Endodermal cell (in vitro differentiated cells): ENCODE measurements at regions not wholly inside any gene's neighbourhood (a gene's known extent, or its start where the extent isn't known, plus 50 kb on each side); places are given as distances from the start of the nearest gene placed in this dataset.
A peak's percentile ranks its signal among the peaks of the same experiment; 100 is the strongest.

Experiments
- DNase-seq: peaks from one replicate; pipeline ENCODE4 v3.0.0-alpha.2; 2017
- H3K27ac ChIP-seq: 2 replicates; pipeline ENCODE4 v1.5.1; 2013; ENCODE audit warnings: mild to moderate bottlenecking, low read depth, low read length, moderate library complexity
- H3K27me3 ChIP-seq: 2 replicates; pipeline ENCODE4 v1.6.1; 2013; ENCODE audit warnings: mild to moderate bottlenecking, low read length, moderate library complexity; ENCODE audit not compliant: insufficient read depth, control insufficient read depth, poor library complexity, severe bottlenecking
- H3K36me3 ChIP-seq: 2 replicates; pipeline ENCODE4 v1.7.0; 2013; ENCODE audit warnings: mild to moderate bottlenecking, low read length, moderate library complexity; ENCODE audit not compliant: control insufficient read depth, insufficient read depth
- H3K4me1 ChIP-seq: one replicate; pipeline ENCODE4 v1.7.0; 2013; ENCODE audit warnings: low read length; ENCODE audit not compliant: control insufficient read depth, insufficient read depth
- H3K4me3 ChIP-seq: 2 replicates; pipeline ENCODE4 v1.5.1; 2013; ENCODE audit warnings: mild to moderate bottlenecking, low read length, moderate library complexity
- H3K9ac ChIP-seq: 2 replicates; pipeline ENCODE4 v1.6.1; 2013; ENCODE audit warnings: mild to moderate bottlenecking, low read length, moderate library complexity; ENCODE audit not compliant: poor library complexity, severe bottlenecking; ENCODE audit errors: extremely low read depth
- H3K9me3 ChIP-seq: 2 replicates; pipeline ENCODE4 v1.6.1; 2013; ENCODE audit warnings: mild to moderate bottlenecking, low read length, moderate library complexity; ENCODE audit not compliant: control insufficient read depth
- H3K27ac Mint-ChIP-seq: 2 replicates; pipeline ENCODE4 v1.8.0; 2020; ENCODE audit warnings: mixed read lengths
- H3K27me3 Mint-ChIP-seq: 2 replicates; pipeline ENCODE4 v1.8.0; 2021; ENCODE audit warnings: mild to moderate bottlenecking, mixed read lengths; ENCODE audit not compliant: insufficient read depth
- H3K36me3 Mint-ChIP-seq: 2 replicates; pipeline ENCODE4 v1.8.0; 2020; ENCODE audit warnings: low read depth, mixed read lengths
- H3K4me1 Mint-ChIP-seq: 2 replicates; pipeline ENCODE4 v1.8.0; 2020; ENCODE audit warnings: mixed read lengths
- H3K4me3 Mint-ChIP-seq: 2 replicates; pipeline ENCODE4 v1.8.0; 2020; ENCODE audit warnings: mild to moderate bottlenecking, moderate library complexity, mixed read lengths
- H3K9me3 Mint-ChIP-seq: 2 replicates; pipeline ENCODE4 v1.8.0; 2020; ENCODE audit warnings: mild to moderate bottlenecking, mixed read lengths
- WGBS, 2 experiments: methylation state at CpG; one replicate each; pipeline versions ENCODE4 v1.1.5 to v1.1.7; 2013; ENCODE audit warnings: missing lambda C conversion rate in 2 of 2, mixed read lengths in 1 of 2; ENCODE audit not compliant: insufficient coverage in 1 of 2, insufficient read length in 1 of 2; 5-methylcytosine and 5-hydroxymethylcytosine counted together
- TF ChIP-seq, protein P1 (sequence below): fragments of 200-600 bp; sonication (generic); conservative IDR thresholded peaks from 2 replicates; pipeline ENCODE4 v1.5.0; 2021; ENCODE audit warnings: antibody characterized with exemption, mild to moderate bottlenecking

GRCh38 chr12:20040831-20041230, 327.5 kb upstream of the PDE3A start:
- no peaks in the 10 kb centered on the region for H3K36me3 Mint-ChIP-seq
- Histone ChIP-seq H3K36me3 (no peaks in the 10 kb centered on the region), H3K9ac (no peak overlapping the region), H3K4me1 (no peaks in the 10 kb centered on the region), H3K27ac (no peak overlapping the region), H3K27me3 (no peaks in the 10 kb centered on the region), H3K9me3 (no peaks in the 10 kb centered on the region), H3K4me3 (no peak overlapping the region)
- peaks cover 7% of the 10 kb centered on the region for H3K4me1 Mint-ChIP-seq
- H3K27me3 Mint-ChIP-seq, result no peaks in the 10 kb centered on the region
- no peak overlapping the region for H3K27ac Mint-ChIP-seq
- no peak overlapping the region for H3K4me3 Mint-ChIP-seq
- peak; percentile 50 for DNase-seq
- WGBS, 2 experiments, result 56% methylated on average over 3 of the region's 3 CpGs; no CpG with 5 or more reads in 1 of the 2 experiments
- TF ChIP-seq, protein P1, sequence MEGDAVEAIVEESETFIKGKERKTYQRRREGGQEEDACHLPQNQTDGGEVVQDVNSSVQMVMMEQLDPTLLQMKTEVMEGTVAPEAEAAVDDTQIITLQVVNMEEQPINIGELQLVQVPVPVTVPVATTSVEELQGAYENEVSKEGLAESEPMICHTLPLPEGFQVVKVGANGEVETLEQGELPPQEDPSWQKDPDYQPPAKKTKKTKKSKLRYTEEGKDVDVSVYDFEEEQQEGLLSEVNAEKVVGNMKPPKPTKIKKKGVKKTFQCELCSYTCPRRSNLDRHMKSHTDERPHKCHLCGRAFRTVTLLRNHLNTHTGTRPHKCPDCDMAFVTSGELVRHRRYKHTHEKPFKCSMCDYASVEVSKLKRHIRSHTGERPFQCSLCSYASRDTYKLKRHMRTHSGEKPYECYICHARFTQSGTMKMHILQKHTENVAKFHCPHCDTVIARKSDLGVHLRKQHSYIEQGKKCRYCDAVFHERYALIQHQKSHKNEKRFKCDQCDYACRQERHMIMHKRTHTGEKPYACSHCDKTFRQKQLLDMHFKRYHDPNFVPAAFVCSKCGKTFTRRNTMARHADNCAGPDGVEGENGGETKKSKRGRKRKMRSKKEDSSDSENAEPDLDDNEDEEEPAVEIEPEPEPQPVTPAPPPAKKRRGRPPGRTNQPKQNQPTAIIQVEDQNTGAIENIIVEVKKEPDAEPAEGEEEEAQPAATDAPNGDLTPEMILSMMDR, result no peak
- no peaks in the 10 kb centered on the region for H3K9me3 Mint-ChIP-seq

DNA sequence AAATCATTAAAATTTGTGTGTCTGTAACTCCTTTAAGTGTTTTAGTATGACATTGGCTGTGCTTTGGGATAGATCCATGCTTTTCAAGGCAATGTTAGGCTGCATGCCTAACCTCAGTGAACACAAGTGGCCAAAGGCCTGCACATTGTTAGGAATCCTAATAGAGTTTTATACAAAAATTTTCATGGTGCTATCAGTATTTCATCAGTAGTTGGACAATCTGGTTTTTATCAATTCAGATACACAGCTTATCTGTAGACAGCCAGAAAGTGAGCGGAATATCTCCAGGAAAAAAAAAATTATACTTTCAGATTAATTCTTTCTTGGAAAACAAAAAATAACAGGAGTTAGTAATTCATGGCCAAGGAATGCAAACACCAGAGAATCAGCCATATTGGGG, 324.0 kb upstream of the PDE3A start:
- peaks cover 7% of the 10 kb centered on the region for H3K4me1 Mint-ChIP-seq
- no peaks in the 10 kb centered on the region for H3K36me3 ChIP-seq
- H3K9me3 ChIP-seq, result no peaks in the 10 kb centered on the region
- H3K4me1 ChIP-seq, result no peaks in the 10 kb centered on the region
- H3K9ac ChIP-seq, result no peak overlapping the region
- no peaks in the 10 kb centered on the region for H3K27me3 Mint-ChIP-seq
- H3K27ac ChIP-seq, result no peak overlapping the region
- no peak overlapping the region for H3K27ac Mint-ChIP-seq
- no peak for DNase-seq
- H3K27me3 ChIP-seq, result no peaks in the 10 kb centered on the region
- TF ChIP-seq, protein P1, result no peak
- H3K36me3 Mint-ChIP-seq, result no peaks in the 10 kb centered on the region
- no peak overlapping the region for H3K4me3 ChIP-seq
- H3K9me3 Mint-ChIP-seq, result no peaks in the 10 kb centered on the region
- whole genome bisulfite sequencing, 2 experiments, result no CpG with 5 or more reads among the region's 1 CpG
- H3K4me3 Mint-ChIP-seq, result no peak overlapping the region

GRCh38 chr12:20044846-20045245, 323.5 kb upstream of the PDE3A start:
- H3K4me1 Mint-ChIP-seq, result peaks cover 7% of the 10 kb centered on the region
- H3K27ac Mint-ChIP-seq, result no peak overlapping the region
- Histone ChIP-seq H3K4me1 (no peaks in the 10 kb centered on the region), H3K27me3 (no peaks in the 10 kb centered on the region), H3K27ac (no peak overlapping the region), H3K36me3 (no peaks in the 10 kb centered on the region), H3K4me3 (no peak overlapping the region), H3K9me3 (no peaks in the 10 kb centered on the region), H3K9ac (no peak overlapping the region)
- no peaks in the 10 kb centered on the region for H3K36me3 Mint-ChIP-seq
- WGBS, 2 experiments, result 87 to 94% methylated on average over 3 of the region's 3 CpGs
- H3K4me3 Mint-ChIP-seq, result no peak overlapping the region
- no peak for DNase-seq
- H3K27me3 Mint-ChIP-seq, result no peaks in the 10 kb centered on the region
- no peaks in the 10 kb centered on the region for H3K9me3 Mint-ChIP-seq
- TF ChIP-seq, protein P1, result no peak
